GM10248 (cell line): ENCODE measurements at regions not wholly inside any gene's neighbourhood (a gene's known extent, or its start where the extent isn't known, plus 50 kb on each side); places are given as distances from the start of the nearest gene placed in this dataset.

ENCODE experiments used
- CTCF ChIA-PET: fragments of 300-600 bp; sonication (Branson Sonifier 250); formaldehyde crosslinking; extraction: SDS; loops from one replicate; lab custom pipeline; 2021; ENCODE audit warnings: antibody characterized with exemption; lab: Yijun Ruan, JAX
- POLR2A ChIA-PET: fragments of 350-650 bp; sonication (Branson Sonifier 250); formaldehyde crosslinking; extraction: SDS; loops from one replicate; lab custom pipeline; 2020; ENCODE audit warnings: antibody characterized with exemption; lab: Yijun Ruan, JAX
- DNase-seq: peaks from one replicate; pipeline ENCODE4 v3.0.0; 2012; ENCODE audit errors: extremely low spot score
- TF ChIP-seq, protein P1 (sequence below): IDR thresholded peaks from 2 replicates; pipeline ENCODE4 v1.5.1; 2012; ENCODE audit warnings: mild to moderate bottlenecking, low read depth; ENCODE audit errors: extremely low read depth, missing control alignments, control extremely low read depth

DNA sequence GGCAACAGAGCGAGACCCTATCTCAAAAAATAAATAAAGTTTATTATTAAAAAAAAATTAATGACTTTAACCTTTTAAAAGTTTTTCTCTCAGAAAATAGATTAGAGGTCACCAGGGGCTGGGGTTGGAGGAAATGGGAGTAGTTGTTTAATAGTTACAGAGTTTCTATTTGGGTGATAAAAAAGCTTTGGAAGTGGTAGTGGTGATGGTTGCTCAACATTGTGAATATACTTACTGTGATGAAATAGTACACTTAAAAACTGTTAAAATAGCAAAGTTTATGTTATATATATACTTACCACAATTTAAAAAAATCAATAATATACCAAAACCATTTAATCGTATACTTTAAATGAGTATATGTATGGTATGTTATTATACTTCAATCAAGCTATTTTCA, 59.6 kb downstream of the ARL6IP4 start:
- no peak for DNase-seq
- ChIA-PET CTCF (interaction anchor here (8.4 kb wide), 1 partner anchor 198 kb away, joined by 57 read pairs; no protein-coding TSS in a partner anchor), POLR2A (no interaction called here)
- TF ChIP-seq, protein P1, sequence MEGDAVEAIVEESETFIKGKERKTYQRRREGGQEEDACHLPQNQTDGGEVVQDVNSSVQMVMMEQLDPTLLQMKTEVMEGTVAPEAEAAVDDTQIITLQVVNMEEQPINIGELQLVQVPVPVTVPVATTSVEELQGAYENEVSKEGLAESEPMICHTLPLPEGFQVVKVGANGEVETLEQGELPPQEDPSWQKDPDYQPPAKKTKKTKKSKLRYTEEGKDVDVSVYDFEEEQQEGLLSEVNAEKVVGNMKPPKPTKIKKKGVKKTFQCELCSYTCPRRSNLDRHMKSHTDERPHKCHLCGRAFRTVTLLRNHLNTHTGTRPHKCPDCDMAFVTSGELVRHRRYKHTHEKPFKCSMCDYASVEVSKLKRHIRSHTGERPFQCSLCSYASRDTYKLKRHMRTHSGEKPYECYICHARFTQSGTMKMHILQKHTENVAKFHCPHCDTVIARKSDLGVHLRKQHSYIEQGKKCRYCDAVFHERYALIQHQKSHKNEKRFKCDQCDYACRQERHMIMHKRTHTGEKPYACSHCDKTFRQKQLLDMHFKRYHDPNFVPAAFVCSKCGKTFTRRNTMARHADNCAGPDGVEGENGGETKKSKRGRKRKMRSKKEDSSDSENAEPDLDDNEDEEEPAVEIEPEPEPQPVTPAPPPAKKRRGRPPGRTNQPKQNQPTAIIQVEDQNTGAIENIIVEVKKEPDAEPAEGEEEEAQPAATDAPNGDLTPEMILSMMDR: no peak

DNA sequence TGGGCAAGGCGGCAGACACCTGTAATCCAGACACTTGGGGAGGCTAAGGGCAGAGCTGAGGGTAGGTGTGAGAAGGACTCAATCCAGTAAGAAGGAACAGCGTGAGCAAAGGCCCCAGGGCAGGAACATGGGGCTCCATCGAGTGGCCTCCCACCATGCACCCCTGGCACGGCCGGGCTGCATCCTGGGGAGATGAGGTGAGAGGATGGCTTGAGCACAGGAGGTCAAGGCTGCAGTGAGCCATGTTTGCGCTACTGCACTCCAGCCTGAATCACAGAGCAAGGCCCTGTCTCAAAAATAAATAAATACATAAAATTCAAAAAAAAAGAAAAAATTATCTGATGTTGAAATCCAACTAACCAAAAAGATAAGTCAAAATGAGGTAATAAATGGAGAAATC, 58.5 kb downstream of the ARL6IP4 start:
- no peak for DNase-seq
- CTCF ChIA-PET: interaction anchor here (8.4 kb wide), 1 partner anchor 199 kb away, joined by 57 read pairs; no protein-coding TSS in a partner anchor
- TF ChIP-seq, protein P1: no peak
- POLR2A ChIA-PET: no interaction called here

DNA sequence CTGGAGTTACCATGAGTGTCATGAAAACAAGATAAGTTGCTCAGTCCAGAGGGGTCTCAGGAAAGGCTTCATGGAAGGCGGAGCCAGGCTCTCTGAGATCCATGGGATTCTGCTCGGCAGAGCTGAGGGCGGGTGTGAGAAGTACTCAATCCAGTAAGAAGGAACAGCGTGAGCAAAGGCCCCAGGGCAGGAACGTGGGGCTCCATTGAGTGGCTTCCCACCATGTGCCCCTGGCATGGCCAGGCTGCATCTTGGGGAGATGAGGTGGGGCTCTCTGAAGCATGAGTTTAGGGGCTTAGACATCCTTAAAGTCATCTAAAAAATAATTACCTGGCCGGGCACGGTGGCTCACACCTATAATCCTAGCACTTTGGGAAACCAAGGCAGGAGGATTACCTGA, 58.0 kb downstream of the ARL6IP4 start:
- TF ChIP-seq, protein P1: no peak
- ChIA-PET CTCF (no interaction called here), POLR2A (no interaction called here)
- DNase-seq: no peak

DNA sequence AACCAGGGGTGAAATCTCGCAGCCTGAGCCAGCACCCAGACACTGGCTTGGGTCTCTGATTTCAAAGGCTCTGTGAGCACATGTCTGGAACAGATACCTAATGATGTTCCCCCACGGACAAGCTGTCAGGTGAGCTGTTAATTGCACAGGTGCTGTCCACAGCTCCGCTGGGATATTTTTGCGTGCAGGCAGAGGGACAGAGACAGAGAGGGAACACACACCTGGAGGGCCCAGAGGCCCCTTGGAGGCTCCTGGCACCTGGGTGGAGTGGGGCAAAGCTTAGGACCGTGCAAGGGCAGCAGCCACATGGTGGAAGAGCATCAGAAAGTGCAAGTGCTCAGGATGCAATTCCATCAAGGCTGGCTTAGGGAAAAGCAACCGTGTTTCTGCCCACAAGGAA, 57.3 kb downstream of the ARL6IP4 start:
- DNase-seq: no peak
- TF ChIP-seq, protein P1: no peak
- ChIA-PET POLR2A (no interaction called here), CTCF (no interaction called here)

DNA sequence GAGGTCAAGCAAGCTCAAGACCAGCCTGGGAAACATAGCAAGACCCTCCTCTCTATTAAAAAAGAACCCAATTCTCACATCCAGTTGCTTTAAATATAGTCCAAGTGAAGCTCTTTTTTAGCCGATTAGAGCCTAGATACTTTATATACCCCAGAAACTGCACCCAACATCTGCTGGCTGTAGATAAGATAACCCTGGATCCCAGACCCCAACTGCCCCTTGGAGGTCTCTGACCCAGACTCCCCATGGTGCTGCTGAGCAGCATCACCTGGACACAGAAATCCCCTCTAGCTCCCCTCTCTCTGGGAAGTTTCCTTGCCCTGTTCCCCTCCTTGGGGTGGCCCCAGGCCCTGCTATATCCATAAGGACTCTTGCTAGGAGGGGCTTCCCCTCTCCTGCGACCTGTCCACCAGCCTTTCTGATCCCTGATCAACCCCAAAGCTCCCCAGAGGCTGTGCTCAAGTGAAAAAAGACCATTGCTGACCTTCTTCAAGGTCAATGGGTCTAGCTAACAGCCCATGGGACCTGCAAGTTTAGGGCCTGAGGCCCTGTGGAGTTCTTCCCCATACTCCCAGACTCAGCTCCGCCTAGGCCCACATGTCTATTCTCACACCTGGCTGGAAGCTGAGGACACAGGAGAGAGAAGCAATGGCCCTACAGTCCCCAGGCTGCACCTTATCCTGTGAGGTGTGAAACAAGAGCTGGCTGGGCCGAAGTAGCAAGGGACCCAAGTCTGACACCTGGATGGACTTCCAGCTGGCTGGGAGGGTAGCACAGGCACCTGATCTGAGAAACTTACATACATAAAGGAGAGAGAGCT, 56.2 kb downstream of the ARL6IP4 start:
- CTCF ChIA-PET: interaction anchor here (0.8 to 2.5 kb wide), 4 partner anchors 8 to 17 kb away, joined by 3 to 12 read pairs (median 4); no protein-coding TSS in a partner anchor
- TF ChIP-seq, protein P1: no peak
- POLR2A ChIA-PET: interaction anchor here (0.6 kb wide), 1 partner anchor 233 kb away, joined by 3 read pairs; no protein-coding TSS in a partner anchor
- no peak for DNase-seq

DNA sequence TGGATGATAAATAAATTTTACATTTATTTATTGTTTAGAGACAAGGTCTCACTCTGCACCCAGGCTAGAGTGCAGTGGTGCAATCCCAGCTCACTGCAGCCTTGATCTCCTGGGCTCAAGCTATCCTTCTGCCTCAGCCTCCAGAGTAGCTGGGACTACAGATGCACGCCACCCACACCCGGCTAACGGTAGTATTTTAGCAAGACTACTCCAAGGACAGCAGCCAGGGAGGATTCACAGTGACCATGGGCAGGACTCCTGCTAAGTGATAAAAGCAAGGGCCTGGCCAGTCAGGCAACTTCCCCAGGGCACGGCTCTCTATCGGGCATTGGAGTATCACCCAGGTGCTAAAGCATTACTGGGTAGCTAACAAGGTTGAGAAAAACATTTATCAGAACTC, 55.4 kb downstream of the ARL6IP4 start:
- POLR2A ChIA-PET: no interaction called here
- TF ChIP-seq, protein P1: no peak
- CTCF ChIA-PET: interaction anchor here (0.8 to 2.5 kb wide), 4 partner anchors 9 to 17 kb away, joined by 3 to 12 read pairs (median 4); no protein-coding TSS in a partner anchor
- DNase-seq: no peak
